RCC 7860 (cell line): ENCODE measurements at regions not wholly inside any gene's neighbourhood (a gene's known extent, or its start where the extent isn't known, plus 50 kb on each side); places are given as distances from the start of the nearest gene placed in this dataset.

ENCODE experiments used
- DNase-seq: peaks from one replicate; pipeline ENCODE4 v3.0.0-alpha.2; 2015; ENCODE audit warnings: low spot score
- FAIRE-seq: peaks from 2 replicates; lab custom pipeline; 2012; peaks lifted over from hg19 to GRCh38; lab: Jason Lieb, UNC

DNA sequence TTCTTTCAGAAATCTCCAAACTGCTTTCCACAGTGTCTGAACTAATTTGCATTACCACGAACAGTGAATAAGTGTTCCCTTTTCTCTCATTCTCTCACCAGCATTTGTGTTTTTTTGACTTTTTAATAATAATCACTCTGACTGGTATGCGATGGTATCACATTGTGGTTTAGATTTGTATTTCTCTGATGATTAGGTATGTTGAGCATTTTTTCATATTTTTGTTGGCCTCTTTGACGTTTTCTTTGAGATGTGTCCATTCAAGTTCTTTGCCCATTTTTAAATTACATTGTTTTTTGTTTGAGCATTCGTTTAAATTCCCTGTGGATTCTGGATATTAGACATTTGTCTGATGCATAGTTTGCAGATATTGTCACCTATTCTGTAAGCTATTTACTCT is 1639.6 kb upstream of the TENM4 start:
- FAIRE-seq (no peak), DNase-seq (no peak)

DNA sequence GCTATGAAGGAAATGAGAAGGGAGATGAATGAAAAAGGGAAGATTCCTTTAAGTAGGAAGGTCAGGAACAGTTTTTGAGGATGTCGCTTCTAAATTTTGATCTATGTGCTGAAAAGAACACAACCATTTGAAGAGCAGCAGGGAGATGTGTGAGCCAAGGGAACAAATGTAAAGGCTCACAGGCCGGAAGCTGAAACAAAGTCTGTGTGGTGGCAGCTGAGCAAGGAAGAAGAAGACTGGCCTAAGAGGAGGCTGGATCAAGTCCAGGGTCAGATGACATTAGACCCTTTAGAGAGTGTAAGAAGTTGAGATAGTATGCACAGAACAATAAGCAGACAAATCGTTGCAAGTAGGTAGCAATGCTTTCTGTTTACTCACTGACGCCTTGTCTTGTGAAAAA is 1631.4 kb upstream of the TENM4 start:
- DNase-seq (no peak), FAIRE-seq (no peak)

- FAIRE-seq, result no peak
- DNase-seq, result no peak
Observed at GRCh38 chr11:81071606-81072005, 1630.8 kb upstream of the TENM4 start.

- DNase-seq (no peak), FAIRE-seq (no peak)
Observed at GRCh38 chr11:81070948-81071347, 1630.1 kb upstream of the TENM4 start.

DNA sequence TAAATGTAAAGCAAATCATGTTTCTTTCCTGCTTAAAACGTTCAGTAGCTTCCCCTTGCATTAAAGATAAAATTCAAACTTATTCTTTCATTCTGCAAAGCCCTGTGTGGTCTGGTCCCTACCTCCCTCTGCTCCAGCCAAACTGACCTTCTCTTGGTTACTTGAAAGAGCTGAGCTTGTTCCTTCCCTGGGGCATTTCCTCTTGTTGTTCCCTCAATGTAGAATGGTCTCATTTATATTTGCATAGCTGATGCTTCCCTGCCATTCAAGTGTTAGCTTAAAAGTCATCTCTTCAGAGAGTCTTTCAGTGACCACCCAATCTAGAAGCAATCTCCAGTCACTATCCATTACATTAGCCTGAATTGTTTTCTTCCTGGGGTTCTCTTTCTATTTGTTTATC is 1618.5 kb upstream of the TENM4 start:
- no peak for DNase-seq
- no peak for FAIRE-seq

DNA sequence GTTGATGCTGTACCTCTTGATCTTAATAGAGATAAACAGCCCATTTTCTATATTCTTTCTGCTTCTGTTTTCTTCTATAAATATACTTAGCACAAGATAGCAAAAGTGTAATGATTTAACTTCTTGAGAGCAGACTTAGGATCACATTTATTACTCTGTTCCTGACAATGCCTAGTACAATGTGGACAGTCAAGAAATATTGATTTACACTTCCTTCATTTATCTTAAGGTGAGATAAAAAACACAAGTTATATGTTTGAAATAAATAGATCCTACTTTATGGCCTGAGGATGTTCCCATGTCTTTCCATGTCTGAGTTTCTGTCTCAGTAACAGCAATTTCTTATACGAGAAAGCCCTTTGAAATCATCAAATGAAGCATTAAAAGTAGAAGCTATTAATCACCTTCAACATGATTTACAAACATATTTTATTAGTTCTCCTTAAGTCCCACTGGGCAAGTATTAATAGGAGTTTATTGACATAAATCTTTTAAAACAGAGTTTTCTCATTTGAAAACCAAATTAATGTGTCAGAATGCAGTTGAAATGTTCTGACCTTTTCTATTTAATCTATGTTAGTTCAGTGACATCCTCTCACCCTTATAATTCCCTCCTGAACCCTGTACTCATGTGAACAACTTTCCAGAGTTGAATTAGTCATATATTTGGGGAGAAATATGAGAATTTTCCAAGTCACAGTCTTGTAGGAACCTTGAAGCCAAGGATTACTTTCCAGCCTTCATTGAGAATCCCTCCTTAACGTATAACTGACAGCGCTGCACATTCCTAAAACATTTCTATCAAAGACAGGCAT is 1611.7 kb upstream of the TENM4 start:
- FAIRE-seq, result no peak
- DNase-seq, result no peak

GRCh38 chr11:81039916-81040524 is 1599.2 kb upstream of the TENM4 start:
- no peak for DNase-seq

GRCh38 chr11:81036168-81036870 is 1595.5 kb upstream of the TENM4 start:
- FAIRE-seq (no peak), DNase-seq (no peak)

More at GRCh38 chr11:81039916-81040524, 1599.2 kb upstream of the TENM4 start:
- FAIRE-seq, result no peak

GRCh38 chr11:81033779-81034540 is 1593.1 kb upstream of the TENM4 start:
- FAIRE-seq, result no peak
- no peak for DNase-seq

GRCh38 chr11:81032906-81033305 is 1592.1 kb upstream of the TENM4 start:
- DNase-seq, result no peak
- FAIRE-seq, result no peak

DNA sequence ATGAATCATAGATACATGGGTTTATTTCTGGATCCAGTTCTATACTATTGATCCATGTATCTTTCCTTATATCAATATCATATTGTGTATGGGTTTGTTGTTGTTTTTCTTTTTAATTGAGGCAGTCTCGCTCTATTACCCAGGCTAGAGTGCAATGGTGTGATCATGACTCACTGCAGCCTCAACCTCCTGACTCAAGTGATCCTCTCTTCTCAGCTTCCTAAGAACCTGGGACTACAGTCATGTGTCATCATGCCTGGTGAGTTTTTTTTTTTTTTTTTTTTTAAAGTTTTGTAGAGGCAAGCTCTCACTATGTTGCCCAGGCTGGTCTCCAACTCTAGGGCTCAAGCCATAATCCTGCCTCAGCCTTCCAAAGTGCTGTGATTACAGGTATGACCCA is 1589.4 kb upstream of the TENM4 start:
- FAIRE-seq, result peak; percentile 81
- peak; percentile 42 for DNase-seq

- DNase-seq (no peak), FAIRE-seq (no peak)
Observed at GRCh38 chr11:81026032-81026431, 1585.2 kb upstream of the TENM4 start.

- DNase-seq (no peak), FAIRE-seq (no peak)
Observed at GRCh38 chr11:81022057-81022456, 1581.2 kb upstream of the TENM4 start.

DNA sequence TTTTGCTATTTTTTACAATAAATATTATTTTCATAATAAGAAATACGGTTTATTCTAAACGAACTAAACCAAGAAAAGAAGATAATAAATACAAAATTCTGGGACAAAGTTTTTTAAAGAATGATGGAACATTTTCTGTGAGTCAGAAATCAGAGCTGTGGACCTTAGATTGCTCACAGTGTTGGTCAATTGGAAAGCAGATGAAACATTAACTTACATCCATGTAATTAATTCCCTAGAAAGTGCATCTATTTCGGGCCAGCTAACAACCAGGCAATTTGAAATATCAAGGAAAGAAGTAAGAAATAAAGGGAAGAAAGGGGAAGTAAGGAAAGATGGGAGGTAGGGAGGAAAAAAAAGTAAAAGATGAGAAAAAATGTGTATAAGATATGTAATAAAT is 1569.8 kb upstream of the TENM4 start:
- DNase-seq (no peak), FAIRE-seq (peak; percentile 68)

GRCh38 chr11:81007046-81007445 is 1566.2 kb upstream of the TENM4 start:
- FAIRE-seq, result peak; percentile 57
- DNase-seq, result no peak

- peak; percentile 89 for DNase-seq
Observed at GRCh38 chr11:81005595-81005994, 1564.8 kb upstream of the TENM4 start.

DNA sequence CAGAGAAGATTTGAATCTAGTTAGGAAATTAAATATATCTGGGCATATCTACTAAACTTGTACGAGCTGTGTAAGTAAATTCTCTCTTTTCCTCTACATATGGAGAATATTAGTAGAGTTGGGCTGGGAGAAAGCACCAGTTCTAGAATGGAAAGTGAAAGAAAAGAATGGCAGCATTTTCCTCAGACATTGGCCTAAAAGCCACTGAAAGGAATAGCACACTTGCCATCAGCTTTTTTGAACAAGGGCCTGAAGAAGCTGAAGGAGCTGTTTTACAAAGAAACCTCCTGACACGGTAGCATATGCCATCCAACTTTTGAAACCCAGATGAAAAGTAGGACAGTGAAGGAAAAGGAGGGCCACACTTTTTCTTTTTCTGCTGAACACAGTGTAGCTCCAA is 1563.7 kb upstream of the TENM4 start:
- no peak for FAIRE-seq
- DNase-seq, result no peak

More at GRCh38 chr11:81005595-81005994, 1564.8 kb upstream of the TENM4 start:
- peak; percentile 96 for FAIRE-seq

DNA sequence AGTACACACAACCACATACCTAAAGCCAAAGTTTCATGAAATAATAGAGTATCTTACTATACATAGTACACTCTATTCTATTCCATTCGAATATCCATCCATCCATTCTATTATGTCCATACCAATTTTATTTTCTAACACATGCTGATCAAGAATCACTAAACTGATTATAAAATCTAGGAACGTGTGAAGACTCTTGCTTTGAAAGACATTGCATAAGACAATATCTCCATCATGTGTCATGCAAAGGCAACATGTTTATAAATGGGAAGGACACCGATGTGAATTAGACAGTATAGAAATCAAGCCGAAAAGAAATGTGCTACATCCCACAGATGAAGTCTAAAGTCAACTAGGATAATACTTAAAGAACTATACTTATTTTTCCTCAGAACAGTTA is 1561.5 kb upstream of the TENM4 start:
- no peak for FAIRE-seq
- no peak for DNase-seq

DNA sequence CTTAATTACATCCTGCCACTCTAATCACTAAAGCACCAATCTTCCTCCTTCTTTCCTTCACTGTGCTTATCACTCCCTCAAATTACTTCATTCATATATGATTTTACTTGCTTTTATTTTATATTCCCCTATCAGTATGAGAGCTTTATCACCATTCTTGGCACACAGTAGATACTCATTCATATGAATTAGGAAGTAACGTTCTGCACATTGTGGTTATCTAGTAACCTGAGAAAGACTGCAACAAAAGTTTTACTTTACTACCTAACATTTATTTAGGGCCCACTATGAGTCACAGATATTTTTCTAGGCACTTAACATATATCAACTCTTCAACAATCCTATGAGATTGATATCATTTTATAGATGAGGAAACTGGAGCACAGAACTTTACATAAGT is 1559.9 kb upstream of the TENM4 start:
- DNase-seq (no peak), FAIRE-seq (no peak)

DNA sequence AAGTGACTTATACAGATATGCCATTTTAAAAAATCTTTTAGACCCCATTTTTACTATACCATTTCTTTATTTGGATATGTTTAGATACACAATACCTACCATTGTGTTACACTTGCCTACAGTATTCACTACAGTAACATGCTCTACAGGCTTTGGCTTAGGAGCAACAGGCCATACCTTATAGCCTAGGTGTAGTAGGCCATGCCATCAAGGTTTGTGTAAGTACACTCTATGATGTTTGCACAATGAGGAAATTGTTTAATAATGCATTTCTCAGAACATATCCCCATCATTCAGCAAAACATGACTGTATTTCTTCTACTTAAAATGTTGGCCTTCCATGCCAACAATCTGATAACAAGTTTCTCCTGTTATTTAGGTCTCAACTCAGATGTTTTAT is 1559.5 kb upstream of the TENM4 start:
- FAIRE-seq (no peak), DNase-seq (no peak)

GRCh38 chr11:80995523-80995922 is 1554.7 kb upstream of the TENM4 start:
- FAIRE-seq, result no peak
- DNase-seq, result no peak
